Femur (tissue), 1 donor: ENCODE measurements at regions not wholly inside any gene's neighbourhood (a gene's known extent, or its start where the extent isn't known, plus 50 kb on each side); places are given as distances from the start of the nearest gene placed in this dataset.
"Not testable (repeated sequence)": the region's sequence is repeated elsewhere in the genome, so short reads cannot be mapped to it uniquely, and the experiment has no call there.

Experiments used
- DNase-seq: peaks from one replicate; pipeline ENCODE4 v3.0.0-alpha.2; 2017

- DNase-seq, result no peak
Observed at GRCh38 chr13:65936249-65936648, 1293.9 kb downstream of the PCDH9 start.

GRCh38 chr13:65932587-65933239 lies 1297.4 kb downstream of the PCDH9 start:
- DNase-seq, result no peak

GRCh38 chr13:65932013-65932412 lies 1298.1 kb downstream of the PCDH9 start:
- no peak for DNase-seq

GRCh38 chr13:65929436-65929835 lies 1300.7 kb downstream of the PCDH9 start:
- no peak for DNase-seq

- DNase-seq, result peak; percentile 21
Observed at GRCh38 chr13:65926750-65927171, 1303.4 kb downstream of the PCDH9 start.

- not testable (repeated sequence) for DNase-seq
Observed at GRCh38 chr13:65922846-65923245, 1307.3 kb downstream of the PCDH9 start.

- no peak for DNase-seq
Observed at GRCh38 chr13:65921933-65922332, 1308.2 kb downstream of the PCDH9 start.

- DNase-seq, result no peak
Observed at GRCh38 chr13:65917731-65918130, 1312.4 kb downstream of the PCDH9 start.

GRCh38 chr13:65915195-65915594 lies 1314.9 kb downstream of the PCDH9 start:
- no peak for DNase-seq

- DNase-seq, result no peak
Observed at GRCh38 chr13:65914716-65915115, 1315.4 kb downstream of the PCDH9 start.

- DNase-seq, result peak; percentile 39
Observed at GRCh38 chr13:65913173-65913572, 1317.0 kb downstream of the PCDH9 start.

GRCh38 chr13:65912516-65912915 lies 1317.6 kb downstream of the PCDH9 start:
- no peak for DNase-seq

- DNase-seq, result no peak
Observed at GRCh38 chr13:65911546-65912193, 1318.5 kb downstream of the PCDH9 start.

GRCh38 chr13:65909501-65909900 lies 1320.6 kb downstream of the PCDH9 start:
- DNase-seq, result no peak

GRCh38 chr13:65907666-65908525 lies 1322.2 kb downstream of the PCDH9 start:
- DNase-seq, result no peak

GRCh38 chr13:65901723-65902122 lies 1328.4 kb downstream of the PCDH9 start:
- DNase-seq, result no peak

GRCh38 chr13:65894049-65894448 lies 1336.1 kb downstream of the PCDH9 start:
- DNase-seq, result no peak

- DNase-seq, result no peak
Observed at GRCh38 chr13:65892859-65893258, 1337.3 kb downstream of the PCDH9 start.

GRCh38 chr13:65889368-65889767 lies 1340.8 kb downstream of the PCDH9 start:
- DNase-seq, result no peak

- DNase-seq, result no peak
Observed at GRCh38 chr13:65882810-65883209, 1347.3 kb downstream of the PCDH9 start.

- no peak for DNase-seq
Observed at GRCh38 chr13:65881561-65882155, 1348.5 kb downstream of the PCDH9 start.

GRCh38 chr13:65875031-65875430 lies 1355.1 kb downstream of the PCDH9 start:
- no peak for DNase-seq

GRCh38 chr13:65872448-65872847 lies 1357.7 kb downstream of the PCDH9 start:
- DNase-seq, result no peak
